A673 (cell line): ENCODE measurements at regions not wholly inside any gene's neighbourhood (a gene's known extent, or its start where the extent isn't known, plus 50 kb on each side); places are given as distances from the start of the nearest gene placed in this dataset.

Experiments
- BruUV-seq: library from RNA; stranded (reverse); fragments of 400-500 nt; replicated peaks from 2 replicates; lab custom pipeline; 2021; lab: Mats Ljungman, UMichigan
- CTCF ChIA-PET: fragments of 300-600 bp; sonication (Branson Sonifier 250); formaldehyde crosslinking; loops from one replicate; lab custom pipeline; 2022; ENCODE audit warnings: antibody characterized with exemption; lab: Charles Lee
- POLR2A ChIA-PET: fragments of 300-600 bp; sonication (Branson Sonifier 250); formaldehyde crosslinking; loops from one replicate; lab custom pipeline; 2022; ENCODE audit warnings: antibody characterized with exemption; ENCODE audit not compliant: low non-redundant PET; lab: Charles Lee
- DNase-seq: peaks from one replicate; pipeline ENCODE4 v3.0.0-alpha.2; 2015; ENCODE audit warnings: low spot score
- H3K27ac ChIP-seq: fragments of 200-600 bp; sonication (generic); 2 replicates; pipeline ENCODE4 v1.5.1; 2016; ENCODE audit warnings: mixed run types, low read depth, mild to moderate bottlenecking, mixed read lengths, antibody characterized with exemption, low read length; ENCODE audit not compliant: poor library complexity, severe bottlenecking
- H3K27me3 ChIP-seq: fragments of 200-600 bp; sonication (generic); replicated peaks from 2 replicates; pipeline ENCODE4 v1.6.1; 2017; ENCODE audit warnings: mixed run types, low read depth, mild to moderate bottlenecking, mixed read lengths, antibody characterized with exemption, low read length; ENCODE audit not compliant: insufficient read depth, poor library complexity
- H3K36me3 ChIP-seq: fragments of 200-600 bp; sonication (generic); 2 replicates; pipeline ENCODE4 v1.6.1; 2016; ENCODE audit warnings: mixed run types, mild to moderate bottlenecking, mixed read lengths, antibody characterized with exemption, low read length; ENCODE audit not compliant: insufficient read depth, poor library complexity, severe bottlenecking
- H3K4me1 ChIP-seq: fragments of 200-600 bp; sonication (generic); 2 replicates; pipeline ENCODE4 v1.6.1; 2017; ENCODE audit warnings: mixed run types, mild to moderate bottlenecking, mixed read lengths, antibody characterized with exemption, low read length; ENCODE audit not compliant: insufficient read depth, poor library complexity, severe bottlenecking
- H3K4me3 ChIP-seq: fragments of 200-600 bp; sonication (generic); 2 replicates; pipeline ENCODE4 v1.5.1; 2016; ENCODE audit warnings: low read depth, mixed run types, mild to moderate bottlenecking, mixed read lengths, low read length; ENCODE audit not compliant: poor library complexity, severe bottlenecking
- H3K9me3 ChIP-seq: fragments of 200-600 bp; sonication (generic); 2 replicates; pipeline ENCODE4 v1.6.1; 2016; ENCODE audit warnings: mixed run types, low read depth, mild to moderate bottlenecking, mixed read lengths, antibody characterized with exemption, low read length; ENCODE audit not compliant: poor library complexity, severe bottlenecking
- EZH2 ChIP-seq: fragments of 200-600 bp; sonication (generic); IDR thresholded peaks from 2 replicates; pipeline ENCODE4 v1.6.1; 2017; ENCODE audit warnings: borderline replicate concordance, low read depth, mild to moderate bottlenecking, mixed read lengths, antibody characterized with exemption, low read length; ENCODE audit not compliant: poor library complexity, severe bottlenecking
- intact Hi-C: fragments of 100-400 bp; cut with micrococcal nuclease; formaldehyde crosslinking; loops from one replicate; pipeline ENCODE4 v1.10.0; 2022; ENCODE audit not compliant: unreplicated experiment
- TF ChIP-seq, protein P1 (sequence below): fragments of 300-800, 200-600 bp; sonication (generic); conservative IDR thresholded peaks from 2 replicates; pipeline ENCODE4 v1.5.1; 2017; ENCODE audit warnings: low read depth, mild to moderate bottlenecking, antibody characterized with exemption, low read length, moderate library complexity, mixed read lengths

DNA sequence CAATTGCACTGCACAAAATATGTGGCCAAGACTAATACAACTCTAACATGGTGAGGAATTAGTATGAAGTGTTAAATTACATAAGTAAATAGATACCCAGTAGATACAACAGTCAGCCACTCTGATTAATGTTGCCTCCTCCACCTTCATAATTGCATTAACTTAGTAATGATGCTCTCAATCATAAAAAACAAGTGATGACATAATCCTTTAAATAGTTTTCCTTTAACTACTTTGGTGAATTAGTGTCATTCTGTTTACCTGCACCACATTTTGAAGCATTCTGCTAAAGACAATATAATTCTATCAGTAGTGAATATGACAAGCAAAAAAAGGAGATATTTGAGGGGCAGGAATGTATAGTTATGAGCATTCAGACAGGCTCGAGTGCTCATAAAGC is 265.9 kb upstream of the SLC24A2 start:
- H3K9me3 ChIP-seq: no peaks in the 10 kb centered on the region
- intact Hi-C loops: no loop called here
- no TSS peak for BruUV-seq
- ChIA-PET POLR2A (no interaction called here), CTCF (no interaction called here)
- no peak overlapping the region for H3K4me3 ChIP-seq
- no peaks in the 10 kb centered on the region for H3K36me3 ChIP-seq
- DNase-seq: no peak
- no peaks in the 10 kb centered on the region for H3K27me3 ChIP-seq
- no peak overlapping the region for H3K27ac ChIP-seq
- no peak for TF ChIP-seq EZH2
- TF ChIP-seq, protein P1, sequence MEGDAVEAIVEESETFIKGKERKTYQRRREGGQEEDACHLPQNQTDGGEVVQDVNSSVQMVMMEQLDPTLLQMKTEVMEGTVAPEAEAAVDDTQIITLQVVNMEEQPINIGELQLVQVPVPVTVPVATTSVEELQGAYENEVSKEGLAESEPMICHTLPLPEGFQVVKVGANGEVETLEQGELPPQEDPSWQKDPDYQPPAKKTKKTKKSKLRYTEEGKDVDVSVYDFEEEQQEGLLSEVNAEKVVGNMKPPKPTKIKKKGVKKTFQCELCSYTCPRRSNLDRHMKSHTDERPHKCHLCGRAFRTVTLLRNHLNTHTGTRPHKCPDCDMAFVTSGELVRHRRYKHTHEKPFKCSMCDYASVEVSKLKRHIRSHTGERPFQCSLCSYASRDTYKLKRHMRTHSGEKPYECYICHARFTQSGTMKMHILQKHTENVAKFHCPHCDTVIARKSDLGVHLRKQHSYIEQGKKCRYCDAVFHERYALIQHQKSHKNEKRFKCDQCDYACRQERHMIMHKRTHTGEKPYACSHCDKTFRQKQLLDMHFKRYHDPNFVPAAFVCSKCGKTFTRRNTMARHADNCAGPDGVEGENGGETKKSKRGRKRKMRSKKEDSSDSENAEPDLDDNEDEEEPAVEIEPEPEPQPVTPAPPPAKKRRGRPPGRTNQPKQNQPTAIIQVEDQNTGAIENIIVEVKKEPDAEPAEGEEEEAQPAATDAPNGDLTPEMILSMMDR: no peak
- no peaks in the 10 kb centered on the region for H3K4me1 ChIP-seq

DNA sequence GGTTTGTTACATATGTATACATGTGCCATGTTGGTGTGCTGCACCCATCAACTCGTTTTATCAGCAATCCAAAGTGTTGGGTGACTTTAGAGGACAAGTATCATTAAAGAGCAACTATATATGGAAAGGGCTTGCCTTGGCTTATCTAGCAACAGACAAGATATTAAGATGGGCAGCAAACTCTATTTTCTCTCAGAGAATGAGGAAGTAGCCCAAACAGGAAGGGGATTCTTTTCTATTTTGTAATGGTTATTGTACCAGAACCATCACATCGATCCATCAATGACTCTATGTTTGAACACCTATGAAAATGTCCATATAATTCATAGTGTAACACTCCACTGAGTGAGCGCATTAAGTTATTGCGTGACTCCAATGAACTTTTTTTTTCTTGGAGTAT is 260.1 kb upstream of the SLC24A2 start:
- ChIA-PET POLR2A (no interaction called here), CTCF (no interaction called here)
- intact Hi-C loops: no loop called here
- Histone ChIP-seq H3K36me3 (no peaks in the 10 kb centered on the region), H3K4me1 (peaks cover 3% of the 10 kb centered on the region), H3K4me3 (no peak overlapping the region), H3K27me3 (no peaks in the 10 kb centered on the region), H3K9me3 (no peaks in the 10 kb centered on the region), H3K27ac (no peak overlapping the region)
- no peak for DNase-seq
- TF ChIP-seq, protein P1: no peak
- TF ChIP-seq EZH2: no peak
- no TSS peak for BruUV-seq

DNA sequence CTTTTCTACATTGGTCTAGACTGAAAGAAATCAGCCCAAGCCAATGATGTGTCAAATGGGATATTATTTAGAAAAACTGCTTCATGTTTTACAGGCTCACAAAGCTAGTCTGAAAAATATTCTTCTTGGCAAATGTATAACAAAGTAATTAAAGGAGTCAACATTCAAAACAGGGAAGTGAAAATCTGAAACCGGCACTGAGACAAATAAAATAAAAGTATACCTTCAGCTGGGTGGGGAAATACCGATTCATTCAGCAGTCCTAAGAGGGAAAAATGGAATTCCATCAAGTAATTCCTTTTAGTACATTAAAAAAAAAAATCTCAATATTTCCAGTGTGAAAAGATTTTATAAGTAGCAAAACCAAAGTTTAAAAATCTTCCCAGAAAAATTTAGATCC is 259.6 kb upstream of the SLC24A2 start:
- H3K9me3 ChIP-seq: no peaks in the 10 kb centered on the region
- no peak for TF ChIP-seq EZH2
- TF ChIP-seq, protein P1: no peak
- BruUV-seq: no TSS peak
- H3K27ac ChIP-seq: no peak overlapping the region
- no peaks in the 10 kb centered on the region for H3K36me3 ChIP-seq
- peaks cover 3% of the 10 kb centered on the region for H3K4me1 ChIP-seq
- no peak for DNase-seq
- CTCF ChIA-PET: no interaction called here
- POLR2A ChIA-PET: no interaction called here
- no peaks in the 10 kb centered on the region for H3K27me3 ChIP-seq
- intact Hi-C loops: no loop called here
- no peak overlapping the region for H3K4me3 ChIP-seq
